ENCODE measurements at regions not wholly inside any gene's neighbourhood (a gene's known extent, or its start where the extent isn't known, plus 50 kb on each side); places are given as distances from the start of the nearest gene placed in this dataset.
"Not testable (repeated sequence)": the region's sequence is repeated elsewhere in the genome, so short reads cannot be mapped to it uniquely, and the experiment has no call there.

DNA sequence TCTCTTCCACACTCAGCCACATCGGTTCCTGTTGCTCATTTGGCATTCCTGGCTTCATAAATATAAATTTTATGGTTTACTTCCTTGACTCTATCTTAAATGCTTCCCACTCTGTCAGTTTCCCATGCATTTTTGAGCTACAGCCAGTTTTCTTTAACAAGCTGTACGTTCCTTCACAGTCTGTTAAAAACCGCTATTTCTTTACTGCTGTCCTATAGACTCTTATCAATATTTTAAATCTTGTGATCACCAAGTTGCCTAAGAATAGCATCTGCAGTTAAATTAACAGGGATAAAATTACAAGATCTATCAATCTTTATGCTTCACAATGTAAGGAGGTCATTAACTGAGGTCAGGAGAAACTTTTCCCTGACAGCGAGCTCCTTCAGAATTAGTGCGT lies 103.1 kb upstream of the RHOBTB1 start:
- Mint-ChIP-seq H3K4me1 (ENCODE audit: insufficient read depth, unreplicated experiment) (no peaks in the 10 kb centered on the region), H3K4me3 (ENCODE audit: unreplicated experiment) (no peak overlapping the region), H3K36me3 (ENCODE audit: insufficient read depth, unreplicated experiment) (no peaks in the 10 kb centered on the region), H3K27ac (ENCODE audit: low read depth, unreplicated experiment) (no peak overlapping the region), H3K9me3 (ENCODE audit: unreplicated experiment) (no peaks in the 10 kb centered on the region), H3K27me3 (ENCODE audit: insufficient read depth, unreplicated experiment) (no peaks in the 10 kb centered on the region)
- intact Hi-C loops (cut with micrococcal nuclease) = no loop called here
- ChIA-PET CTCF (interaction anchor here (0.6 kb wide), 2 partner anchors 236 to 469 kb away, joined by 3 read pairs; no protein-coding TSS in a partner anchor), POLR2A (interaction anchor here (1.0 kb wide), 1 partner anchor 11 kb away, joined by 3 read pairs; no protein-coding TSS in a partner anchor)
- no peak for DNase-seq (ENCODE audit: unreplicated experiment)
- BruUV-seq (replicated peaks) = no TSS peak
- TF ChIP-seq CTCF (IDR thresholded peaks at IDR 0.05; ENCODE audit: unreplicated experiment) = no peak

DNA sequence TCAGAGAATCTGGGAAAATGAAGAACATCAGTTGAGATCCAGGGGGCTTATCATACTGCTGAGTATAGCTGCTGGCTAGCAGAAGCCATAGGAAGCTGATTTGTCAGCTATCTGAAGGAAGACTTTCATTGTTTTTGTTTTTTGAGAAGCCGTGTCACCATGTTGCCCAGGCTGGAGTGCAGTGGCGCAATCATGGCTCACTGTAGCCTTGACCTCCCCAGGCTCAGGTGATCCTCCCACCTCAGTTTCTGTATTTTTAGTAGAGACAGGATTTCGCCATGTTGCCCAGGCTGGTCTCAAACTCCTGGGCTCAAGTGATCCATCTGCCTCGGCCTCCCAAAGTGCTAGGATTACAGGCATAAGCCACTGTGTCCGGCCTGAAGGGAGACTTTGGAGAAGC lies 101.5 kb upstream of the RHOBTB1 start:
- CTCF ChIA-PET = interaction anchor here (0.9 to 1.0 kb wide), 2 partner anchors 21 to 95 kb away, joined by 3 read pairs; no protein-coding TSS in a partner anchor
- H3K4me1 Mint-ChIP-seq (ENCODE audit: insufficient read depth, unreplicated experiment); BruUV-seq (replicated peaks); H3K36me3 Mint-ChIP-seq (ENCODE audit: insufficient read depth, unreplicated experiment); H3K27ac Mint-ChIP-seq (ENCODE audit: low read depth, unreplicated experiment); intact Hi-C loops (cut with micrococcal nuclease); POLR2A ChIA-PET; H3K27me3 Mint-ChIP-seq (ENCODE audit: insufficient read depth, unreplicated experiment); DNase-seq (ENCODE audit: unreplicated experiment); H3K4me3 Mint-ChIP-seq (ENCODE audit: unreplicated experiment); H3K9me3 Mint-ChIP-seq (ENCODE audit: unreplicated experiment): not testable (repeated sequence)

DNA sequence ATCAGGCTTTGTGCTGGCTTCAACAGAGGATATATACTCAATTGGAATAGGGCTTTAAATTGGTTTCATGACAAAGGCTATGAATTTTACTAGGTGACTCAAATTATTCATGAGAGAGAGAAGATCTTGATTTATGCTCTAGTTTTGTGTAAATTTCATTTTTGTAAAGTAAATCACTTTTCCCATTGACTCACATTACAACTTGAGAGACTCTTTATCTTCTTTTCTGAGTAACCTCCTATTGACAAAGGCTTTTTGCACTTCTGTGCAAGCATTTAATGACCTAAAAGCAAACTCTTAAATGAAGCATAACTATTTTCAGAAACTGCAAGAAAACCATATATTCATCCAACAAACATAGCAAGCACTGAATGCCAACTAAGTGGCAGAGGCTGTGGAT lies 98.5 kb upstream of the RHOBTB1 start:
- Mint-ChIP-seq H3K4me1 (ENCODE audit: insufficient read depth, unreplicated experiment) (no peaks in the 10 kb centered on the region), H3K4me3 (ENCODE audit: unreplicated experiment) (no peak overlapping the region), H3K36me3 (ENCODE audit: insufficient read depth, unreplicated experiment) (no peaks in the 10 kb centered on the region), H3K27me3 (ENCODE audit: insufficient read depth, unreplicated experiment) (no peaks in the 10 kb centered on the region), H3K9me3 (ENCODE audit: unreplicated experiment) (no peaks in the 10 kb centered on the region), H3K27ac (ENCODE audit: low read depth, unreplicated experiment) (no peak overlapping the region)
- TF ChIP-seq CTCF (IDR thresholded peaks at IDR 0.05; ENCODE audit: unreplicated experiment) = no peak
- ChIA-PET CTCF (interaction anchor here (0.5 to 1.0 kb wide), 3 partner anchors 11 to 664 kb away, joined by 3 to 4 read pairs (median 3); no protein-coding TSS in a partner anchor), POLR2A (no interaction called here)
- no TSS peak for BruUV-seq (replicated peaks)
- DNase-seq (ENCODE audit: unreplicated experiment) = no peak
- intact Hi-C loops (cut with micrococcal nuclease) = no loop called here

DNA sequence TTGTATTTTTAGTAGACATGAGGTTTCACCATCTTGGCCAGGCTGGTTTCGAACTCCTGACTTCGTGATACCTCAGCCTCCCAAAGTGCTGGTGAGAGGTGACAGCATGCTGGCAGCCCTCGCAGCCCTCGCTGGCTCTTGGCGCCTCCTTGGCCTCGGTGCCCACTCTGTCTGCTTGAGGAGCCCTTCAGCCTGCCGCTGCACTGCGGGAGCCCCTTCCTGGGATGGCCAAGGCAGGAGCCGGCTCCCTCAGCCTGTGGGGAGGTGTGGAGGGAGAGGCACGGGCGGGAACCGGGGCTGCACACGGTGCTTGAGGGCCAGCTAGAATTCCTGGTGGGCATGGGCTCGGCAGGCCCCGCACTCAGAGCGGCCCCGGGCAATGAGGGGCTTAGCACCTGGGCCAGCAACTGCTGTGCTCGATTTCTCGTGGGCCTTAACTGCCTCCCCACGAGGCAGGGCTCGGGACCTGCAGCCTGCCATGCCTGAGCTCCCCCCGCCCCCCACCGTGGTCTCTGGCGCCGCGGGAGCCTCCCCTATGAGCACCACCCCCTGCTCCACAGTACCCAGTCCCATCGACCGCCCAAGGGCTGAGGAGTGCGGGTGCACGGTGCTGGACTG lies 96.5 kb upstream of the RHOBTB1 start:
- no peaks in the 10 kb centered on the region for H3K27me3 Mint-ChIP-seq (ENCODE audit: insufficient read depth, unreplicated experiment)
- no peak overlapping the region for H3K4me3 Mint-ChIP-seq (ENCODE audit: unreplicated experiment)
- H3K9me3 Mint-ChIP-seq (ENCODE audit: unreplicated experiment) = no peaks in the 10 kb centered on the region
- H3K4me1 Mint-ChIP-seq (ENCODE audit: insufficient read depth, unreplicated experiment) = no peaks in the 10 kb centered on the region
- H3K36me3 Mint-ChIP-seq (ENCODE audit: insufficient read depth, unreplicated experiment) = no peaks in the 10 kb centered on the region
- no peak for DNase-seq (ENCODE audit: unreplicated experiment)
- ChIA-PET CTCF (no interaction called here), POLR2A (no interaction called here)
- intact Hi-C loops (cut with micrococcal nuclease) = no loop called here
- TF ChIP-seq CTCF (IDR thresholded peaks at IDR 0.05; ENCODE audit: unreplicated experiment) = no peak
- BruUV-seq (replicated peaks) = no TSS peak
- no peak overlapping the region for H3K27ac Mint-ChIP-seq (ENCODE audit: low read depth, unreplicated experiment)
